ENCODE measurements at regions not wholly inside any gene's neighbourhood (a gene's known extent, or its start where the extent isn't known, plus 50 kb on each side); places are given as distances from the start of the nearest gene placed in this dataset.

GRCh38 chr7:124429923-124430322 lies 335.7 kb downstream of the GPR37 start:
- no peak for TF ChIP-seq POLR2A (IDR thresholded peaks at IDR 0.05)
- TF ChIP-seq POLR2AphosphoS5 (IDR thresholded peaks at IDR 0.05), result no peak
- no peak for TF ChIP-seq CTCF (IDR thresholded peaks at IDR 0.05)
- no peak for TF ChIP-seq EP300 (IDR thresholded peaks at IDR 0.05)

Data from sigmoid colon (tissue), 4 donors.